ENCODE measurements at regions not wholly inside any gene's neighbourhood (a gene's known extent, or its start where the extent isn't known, plus 50 kb on each side); places are given as distances from the start of the nearest gene placed in this dataset.

GRCh38 chr1:47580451-47580995 is 142.7 kb downstream of the FOXD2 start:
- DNase-seq, result no peak
- Histone ChIP-seq H3K9me3 (no peaks in the 10 kb centered on the region), H3K36me3 (no peaks in the 10 kb centered on the region), H3K27ac (no peak overlapping the region), H3K27me3 (peaks cover 0 to 26% (median 0%) of the 10 kb centered on the region in 3 donors), H3K4me1 (peaks cover 0 to 23% (median 2%) of the 10 kb centered on the region in 4 donors), H3K4me3 (no peak overlapping the region)
- 92 to 94% methylated on average over 11 of the region's 11 CpGs for WGBS, 2 donors
- intact Hi-C loops (cut with DNase I), result no loop called here
- no peak for TF ChIP-seq POLR2A (IDR thresholded peaks at IDR 0.05)
- TF ChIP-seq EP300 (IDR thresholded peaks at IDR 0.05), result no peak

GRCh38 chr1:47582891-47583608 is 145.2 kb downstream of the FOXD2 start:
- no peak overlapping the region for H3K4me3 ChIP-seq
- WGBS, 2 donors, result 49 to 80% methylated on average over 8 of the region's 8 CpGs
- TF ChIP-seq, protein P1, sequence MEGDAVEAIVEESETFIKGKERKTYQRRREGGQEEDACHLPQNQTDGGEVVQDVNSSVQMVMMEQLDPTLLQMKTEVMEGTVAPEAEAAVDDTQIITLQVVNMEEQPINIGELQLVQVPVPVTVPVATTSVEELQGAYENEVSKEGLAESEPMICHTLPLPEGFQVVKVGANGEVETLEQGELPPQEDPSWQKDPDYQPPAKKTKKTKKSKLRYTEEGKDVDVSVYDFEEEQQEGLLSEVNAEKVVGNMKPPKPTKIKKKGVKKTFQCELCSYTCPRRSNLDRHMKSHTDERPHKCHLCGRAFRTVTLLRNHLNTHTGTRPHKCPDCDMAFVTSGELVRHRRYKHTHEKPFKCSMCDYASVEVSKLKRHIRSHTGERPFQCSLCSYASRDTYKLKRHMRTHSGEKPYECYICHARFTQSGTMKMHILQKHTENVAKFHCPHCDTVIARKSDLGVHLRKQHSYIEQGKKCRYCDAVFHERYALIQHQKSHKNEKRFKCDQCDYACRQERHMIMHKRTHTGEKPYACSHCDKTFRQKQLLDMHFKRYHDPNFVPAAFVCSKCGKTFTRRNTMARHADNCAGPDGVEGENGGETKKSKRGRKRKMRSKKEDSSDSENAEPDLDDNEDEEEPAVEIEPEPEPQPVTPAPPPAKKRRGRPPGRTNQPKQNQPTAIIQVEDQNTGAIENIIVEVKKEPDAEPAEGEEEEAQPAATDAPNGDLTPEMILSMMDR (IDR thresholded peaks at IDR 0.05), result no peak
- TF ChIP-seq EP300 (IDR thresholded peaks at IDR 0.05) (no peak), POLR2A (IDR thresholded peaks at IDR 0.05) (no peak), POLR2AphosphoS5 (IDR thresholded peaks at IDR 0.05) (no peak)
- no peaks in the 10 kb centered on the region for H3K9me3 ChIP-seq
- peaks cover 0 to 22% (median 1%) of the 10 kb centered on the region in 4 donors for H3K4me1 ChIP-seq
- no peaks in the 10 kb centered on the region for H3K36me3 ChIP-seq
- intact Hi-C loops (cut with DNase I), result no loop called here
- H3K27ac ChIP-seq, result no peak overlapping the region
- H3K27me3 ChIP-seq, result peaks cover 0 to 12% (median 0%) of the 10 kb centered on the region in 3 donors
- DNase-seq, result no peak

DNA sequence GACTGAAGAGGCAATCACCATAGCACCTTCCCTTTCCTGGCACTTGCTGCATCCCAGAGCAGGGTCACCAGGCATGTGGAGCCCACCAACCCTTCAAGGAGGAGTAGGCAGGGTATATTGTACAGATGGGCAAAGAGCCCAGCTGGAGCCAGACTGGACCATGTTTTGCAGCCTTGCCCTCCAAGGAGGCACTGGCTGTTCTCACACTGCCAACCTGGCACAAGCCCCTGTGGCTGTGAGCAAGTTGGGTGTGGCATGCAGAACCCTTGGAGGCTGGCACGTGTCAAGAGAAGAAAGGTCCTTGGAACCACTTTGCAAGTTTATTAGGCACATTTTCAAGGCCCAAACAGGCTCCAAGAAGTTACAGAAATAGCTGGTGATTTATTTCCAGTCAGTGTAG is 146.4 kb downstream of the FOXD2 start:
- no peak overlapping the region for H3K27ac ChIP-seq
- TF ChIP-seq POLR2AphosphoS5 (IDR thresholded peaks at IDR 0.05) (no peak), EP300 (IDR thresholded peaks at IDR 0.05) (no peak), POLR2A (IDR thresholded peaks at IDR 0.05) (no peak)
- TF ChIP-seq, protein P1 (IDR thresholded peaks at IDR 0.05), result no peak
- H3K4me1 ChIP-seq, result peaks cover 0 to 17% (median 0%) of the 10 kb centered on the region in 4 donors
- H3K4me3 ChIP-seq, result no peak overlapping the region
- no peaks in the 10 kb centered on the region for H3K9me3 ChIP-seq
- intact Hi-C loops (cut with DNase I), result no loop called here
- no peak for DNase-seq
- 15 to 56% methylated on average over 1 of the region's 1 CpG for WGBS, 2 donors
- H3K27me3 ChIP-seq, result peaks cover 0 to 7% (median 0%) of the 10 kb centered on the region in 3 donors
- no peaks in the 10 kb centered on the region for H3K36me3 ChIP-seq

DNA sequence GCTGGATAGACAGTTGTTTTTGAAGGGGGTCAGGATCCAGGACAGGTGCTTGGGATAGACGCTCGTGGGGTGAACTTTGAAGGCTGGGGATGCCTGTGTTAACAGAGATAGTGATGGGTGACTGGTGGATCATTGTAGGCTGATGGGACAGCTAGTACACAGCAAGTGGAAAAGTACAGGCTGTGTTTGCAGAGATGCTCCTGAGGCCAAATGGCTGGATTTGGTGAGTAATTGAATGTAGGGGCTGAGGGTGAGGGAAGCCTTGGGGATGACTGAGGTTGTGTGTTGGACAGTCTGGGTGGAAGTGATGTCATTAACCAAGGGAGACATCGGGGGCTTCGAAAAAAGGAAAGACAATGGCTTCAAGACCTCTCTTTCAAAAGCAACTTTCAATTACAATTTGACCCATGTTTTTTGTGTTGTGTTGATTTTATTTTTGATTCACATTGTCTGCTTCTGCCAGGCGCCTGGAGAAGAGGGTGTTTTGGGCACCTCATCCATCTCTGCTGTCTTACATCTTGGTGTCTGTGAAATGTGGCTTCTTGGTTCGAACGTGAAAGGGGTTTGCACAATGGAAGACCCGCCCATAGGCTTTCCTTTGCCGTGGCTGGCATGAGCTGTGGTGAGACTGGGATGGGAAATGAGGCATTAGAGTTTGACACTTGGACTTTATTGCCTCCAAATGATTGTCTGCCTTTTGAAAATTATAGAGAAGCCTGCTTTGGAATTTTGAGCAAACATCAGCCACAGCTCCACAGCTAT is 147.5 kb downstream of the FOXD2 start:
- intact Hi-C loops (cut with DNase I), result no loop called here
- Histone ChIP-seq H3K4me3 (no peak overlapping the region), H3K4me1 (peaks cover 0 to 17% (median 0%) of the 10 kb centered on the region in 4 donors), H3K9me3 (no peaks in the 10 kb centered on the region), H3K36me3 (no peaks in the 10 kb centered on the region), H3K27ac (no peak overlapping the region), H3K27me3 (peaks cover 0 to 17% (median 0%) of the 10 kb centered on the region in 3 donors)
- TF ChIP-seq EP300 (IDR thresholded peaks at IDR 0.05), result no peak
- TF ChIP-seq POLR2AphosphoS5 (IDR thresholded peaks at IDR 0.05), result no peak
- TF ChIP-seq, protein P1 (IDR thresholded peaks at IDR 0.05), result no peak
- no peak for TF ChIP-seq POLR2A (IDR thresholded peaks at IDR 0.05)
- 83 to 89% methylated on average over 9 of the region's 9 CpGs for WGBS, 2 donors
- DNase-seq, result no peak

Data from sigmoid colon (tissue), 6 donors.